ENCODE measurements at regions not wholly inside any gene's neighbourhood (a gene's known extent, or its start where the extent isn't known, plus 50 kb on each side); places are given as distances from the start of the nearest gene placed in this dataset.
A peak's percentile ranks its signal among the peaks of the same experiment; 100 is the strongest.
"Not testable (repeated sequence)": the region's sequence is repeated elsewhere in the genome, so short reads cannot be mapped to it uniquely, and the experiment has no call there.

GRCh38 chr9:42239445-42240260, 56.2 kb downstream of the SPATA31A6 start:
- DNase-seq, result peak; percentile 4

- DNase-seq, result not testable (repeated sequence)
These were observed 56.8 kb downstream of the SPATA31A6 start for GRCh38 chr9:42240261-42240579.

DNA sequence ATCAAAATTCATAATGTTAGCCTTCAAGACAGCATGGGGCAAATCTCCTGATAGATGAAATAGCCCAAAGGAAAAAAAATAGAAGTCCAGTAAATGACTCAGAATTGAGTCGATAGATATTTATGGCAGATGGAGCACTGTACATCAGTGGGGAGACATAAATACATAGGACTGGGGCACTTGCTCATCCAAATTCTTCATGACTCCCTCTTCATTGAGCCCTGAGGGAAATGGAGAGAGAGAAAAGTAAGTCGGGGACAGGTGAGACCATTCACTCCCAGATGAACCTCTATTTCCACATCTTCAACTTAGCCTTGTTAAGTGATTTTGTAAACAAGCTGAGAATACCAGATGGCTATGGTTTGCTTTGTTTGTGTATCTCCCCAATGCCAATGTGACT, 59.8 kb downstream of the SPATA31A6 start:
- not testable (repeated sequence) for DNase-seq

DNA sequence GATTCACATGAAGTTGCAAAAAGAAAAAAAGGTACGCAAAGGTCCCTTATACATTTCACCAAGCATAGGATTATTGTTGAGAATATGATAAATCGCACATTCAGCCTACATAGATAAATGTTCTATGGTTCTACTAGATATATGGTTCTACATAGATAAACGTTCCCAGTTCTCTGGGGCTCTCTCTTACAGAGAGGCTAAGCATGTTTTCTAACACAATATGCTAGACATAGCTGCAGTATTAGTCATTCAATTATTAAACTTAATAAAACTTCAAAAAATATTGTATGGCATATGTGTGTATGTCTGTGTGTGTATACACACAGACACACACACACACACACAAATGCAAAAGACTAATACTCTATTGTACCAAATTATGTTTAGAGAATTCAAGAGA, 60.4 kb downstream of the SPATA31A6 start:
- not testable (repeated sequence) for DNase-seq

DNA sequence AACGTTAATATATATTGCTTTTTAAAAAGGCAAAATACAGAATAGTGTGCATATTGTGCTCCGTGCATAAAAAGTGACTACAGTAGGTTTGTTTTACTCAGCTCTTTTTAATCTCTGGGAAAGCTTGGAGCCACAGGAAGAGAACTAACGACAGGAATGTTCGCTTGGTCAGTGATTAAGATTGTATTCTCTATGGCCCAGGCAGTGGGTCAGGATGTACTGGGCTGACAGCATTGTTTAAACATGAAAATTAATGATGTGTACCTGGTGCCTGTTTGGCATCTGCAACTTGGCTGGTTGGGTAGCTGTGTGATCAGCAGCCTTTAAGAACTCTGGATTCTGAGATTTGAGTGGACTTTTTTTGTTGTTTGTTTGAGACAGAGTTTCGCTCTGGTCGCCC, 85.3 kb downstream of the SPATA31A6 start:
- DNase-seq, result not testable (repeated sequence)

- DNase-seq, result not testable (repeated sequence)
These were observed 85.7 kb downstream of the SPATA31A6 start for GRCh38 chr9:42269171-42269570.

- DNase-seq, result not testable (repeated sequence)
These were observed 89.7 kb downstream of the SPATA31A6 start for GRCh38 chr9:42273191-42273590.

DNA sequence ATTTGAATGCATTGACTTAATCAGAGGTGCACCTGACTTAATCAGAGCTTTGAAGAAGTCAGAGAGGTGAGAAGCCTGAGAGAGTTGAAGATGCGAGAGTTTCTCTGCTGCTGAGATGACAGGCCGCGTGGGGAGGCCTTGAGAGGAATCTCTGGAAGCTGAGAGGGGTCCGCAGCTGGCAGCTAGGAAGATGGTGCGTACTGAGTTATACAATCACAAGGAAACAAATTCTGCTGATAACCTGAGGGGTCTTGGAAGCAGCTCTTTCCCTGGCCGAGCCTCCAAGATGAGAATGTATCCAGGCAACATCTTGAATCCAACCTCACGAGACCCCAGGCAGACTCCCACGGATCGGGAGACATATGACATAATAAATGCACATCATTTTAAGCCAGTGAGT, 91.7 kb downstream of the SPATA31A6 start:
- no peak for DNase-seq

DNA sequence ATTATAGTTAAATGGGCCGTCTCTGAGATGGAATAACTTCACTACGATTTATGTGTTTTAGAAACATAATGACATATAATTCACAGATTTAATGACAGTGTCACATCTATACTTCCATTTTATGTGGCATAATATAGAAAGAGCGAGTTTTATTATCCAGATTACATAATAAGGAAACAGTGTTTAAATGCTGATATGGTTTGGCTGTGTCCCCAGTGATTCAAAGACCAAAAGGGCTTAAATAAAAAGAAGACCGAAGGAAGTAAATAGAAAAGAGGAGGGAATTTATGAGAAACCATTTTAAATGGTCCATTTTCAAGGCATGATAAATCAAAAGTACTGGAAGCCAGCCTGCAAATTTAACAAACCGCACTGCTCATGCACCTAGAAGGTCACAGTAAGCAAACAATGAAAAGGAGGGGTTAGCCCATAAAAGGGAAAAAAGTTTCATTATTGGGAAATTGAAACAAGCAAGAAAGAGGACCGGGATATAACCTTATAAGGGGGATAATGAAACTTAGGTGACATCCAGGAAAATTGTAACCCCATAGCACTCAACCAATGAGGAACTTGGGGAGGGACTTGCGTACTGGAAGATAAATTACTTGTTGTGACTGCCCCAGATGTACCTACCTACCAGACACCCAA, 99.2 kb downstream of the SPATA31A6 start:
- not testable (repeated sequence) for DNase-seq

- DNase-seq, result not testable (repeated sequence)
These were observed 99.7 kb downstream of the SPATA31A6 start for GRCh38 chr9:42283179-42283543.

DNA sequence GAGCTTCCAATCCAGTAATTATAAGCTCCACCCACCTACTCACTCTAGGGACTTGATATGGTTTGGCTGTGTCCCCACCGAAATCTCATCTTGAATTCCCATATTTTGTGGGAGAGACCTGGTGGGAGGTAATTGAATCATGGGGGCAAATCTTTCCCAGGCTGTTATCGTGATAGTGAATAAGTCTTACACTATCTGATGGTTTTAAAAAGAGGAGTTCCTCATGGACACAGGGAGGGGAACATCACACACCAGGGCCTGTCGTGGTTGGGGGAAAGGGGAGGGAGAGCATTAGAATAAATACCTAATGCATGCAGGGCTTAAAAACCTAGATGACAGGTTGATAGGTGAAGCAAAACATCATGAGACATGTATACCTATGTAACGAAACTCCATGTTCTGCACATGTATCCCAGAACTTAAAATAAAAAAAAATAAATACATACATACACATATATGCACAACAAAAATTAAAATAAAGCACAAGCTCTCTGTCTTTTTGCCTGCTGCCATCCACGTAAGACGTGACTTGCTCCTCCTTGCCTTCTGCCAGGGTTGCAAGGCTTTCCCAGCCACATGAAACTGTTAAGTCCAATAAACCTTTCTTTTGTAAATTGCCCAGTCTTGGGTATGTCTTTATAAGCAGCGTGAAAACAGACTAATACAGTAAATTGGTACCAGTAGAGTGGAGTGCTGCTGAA, 102.8 kb downstream of the SPATA31A6 start:
- DNase-seq, result not testable (repeated sequence)

- not testable (repeated sequence) for DNase-seq
These were observed 104.8 kb downstream of the SPATA31A6 start for GRCh38 chr9:42288002-42288864.

- not testable (repeated sequence) for DNase-seq
These were observed 105.4 kb downstream of the SPATA31A6 start for GRCh38 chr9:42288865-42289229.

- DNase-seq, result not testable (repeated sequence)
These were observed 116.7 kb downstream of the SPATA31A6 start for GRCh38 chr9:42300124-42300523.

GRCh38 chr9:42306625-42307024, 123.2 kb downstream of the SPATA31A6 start:
- not testable (repeated sequence) for DNase-seq

GRCh38 chr9:42307449-42307848, 124.0 kb downstream of the SPATA31A6 start:
- DNase-seq, result not testable (repeated sequence)

- DNase-seq, result not testable (repeated sequence)
These were observed 127.5 kb downstream of the SPATA31A6 start for GRCh38 chr9:42310972-42311371.

DNA sequence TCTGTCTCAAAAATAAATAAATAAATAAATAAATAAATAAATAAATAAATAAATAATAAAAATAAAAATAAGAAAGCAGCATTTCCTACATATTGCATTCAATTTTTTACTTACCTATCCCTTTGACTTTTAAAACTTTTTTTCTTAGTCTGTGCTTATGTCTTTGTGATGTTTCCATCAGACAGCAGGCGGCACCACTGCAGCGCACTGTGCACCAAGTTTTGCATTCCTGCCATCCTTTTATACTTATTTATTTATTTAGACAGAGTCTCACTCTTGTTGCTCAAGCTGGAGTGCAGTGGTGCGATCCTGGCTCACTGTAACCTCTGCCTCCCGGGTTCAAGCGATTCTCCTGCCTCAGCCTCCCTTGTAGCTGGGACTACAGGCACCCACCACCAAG, 132.6 kb downstream of the SPATA31A6 start:
- not testable (repeated sequence) for DNase-seq

- DNase-seq, result not testable (repeated sequence)
These were observed 134.2 kb downstream of the SPATA31A6 start for GRCh38 chr9:42317677-42318076.

GRCh38 chr9:42323084-42323809, 139.8 kb downstream of the SPATA31A6 start:
- not testable (repeated sequence) for DNase-seq

DNA sequence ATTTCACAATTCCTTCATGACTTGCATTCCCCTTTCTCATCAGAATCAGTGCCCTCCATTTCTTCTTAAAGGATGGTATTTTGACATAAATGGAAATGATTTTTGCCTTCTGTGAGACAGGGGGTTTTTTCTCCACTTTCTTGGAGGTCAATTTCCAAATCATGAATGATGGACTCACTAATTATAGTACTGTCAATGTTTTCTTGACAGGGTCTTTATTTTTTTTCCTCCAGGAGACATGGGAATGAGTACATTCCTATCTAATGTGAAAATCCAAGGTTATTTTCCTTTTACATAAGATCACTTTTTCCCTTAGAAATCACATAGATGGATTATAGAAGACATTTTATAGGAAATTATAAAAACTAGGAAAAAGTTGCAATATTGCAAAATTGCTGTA, 141.7 kb downstream of the SPATA31A6 start:
- DNase-seq, result not testable (repeated sequence)

Measured in skin of body (tissue), 1 donor.